Central memory CD4-positive, alpha-beta T cell (primary cell): ENCODE measurements at regions not wholly inside any gene's neighbourhood (a gene's known extent, or its start where the extent isn't known, plus 50 kb on each side); places are given as distances from the start of the nearest gene placed in this dataset.
"Not testable (repeated sequence)": the region's sequence is repeated elsewhere in the genome, so short reads cannot be mapped to it uniquely, and the experiment has no call there.

Experiments
- DNase-seq: peaks from one replicate; pipeline ENCODE4 v3.0.0; 2022

DNA sequence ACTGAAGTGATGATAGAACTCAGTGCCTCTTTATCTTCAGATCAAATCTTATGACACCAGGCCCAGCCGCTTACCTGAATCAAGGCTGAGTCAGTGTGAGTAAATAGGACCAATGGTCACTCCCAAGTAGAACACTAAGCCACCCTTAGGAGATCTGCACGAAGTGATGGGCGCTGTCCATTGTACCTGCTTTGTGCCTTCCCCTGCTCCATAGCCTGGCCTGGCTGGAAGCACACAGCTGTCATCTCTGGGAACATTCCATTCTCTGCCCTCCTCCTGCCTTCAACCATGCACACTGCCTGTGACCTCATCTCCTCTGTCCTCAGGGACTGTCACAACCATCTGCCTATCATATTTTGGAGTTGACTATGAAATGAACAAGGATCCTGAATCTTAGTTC lies 279.5 kb upstream of the ASIC2 start:
- DNase-seq, result no peak

GRCh38 chr17:33574942-33575445 lies 281.9 kb upstream of the ASIC2 start:
- DNase-seq, result no peak

DNA sequence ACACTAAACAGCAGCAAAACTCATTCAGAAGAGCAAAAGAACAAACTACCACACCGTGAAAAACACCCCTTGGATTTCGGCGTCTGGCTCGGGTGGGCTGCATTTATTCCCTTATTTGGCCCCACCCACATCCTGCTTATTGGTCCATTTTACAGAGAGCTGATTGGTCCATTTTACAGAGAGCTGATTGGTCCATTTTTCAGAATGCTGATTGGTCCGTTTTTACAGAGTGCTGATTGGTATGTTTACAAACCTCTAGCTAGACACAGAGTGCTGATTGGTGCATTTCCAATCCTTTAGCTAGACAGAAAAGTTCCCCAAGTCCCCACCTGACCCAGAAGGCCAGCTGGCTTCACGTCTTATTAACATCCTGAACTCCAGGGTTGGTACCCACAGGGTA lies 286.6 kb upstream of the ASIC2 start:
- not testable (repeated sequence) for DNase-seq

DNA sequence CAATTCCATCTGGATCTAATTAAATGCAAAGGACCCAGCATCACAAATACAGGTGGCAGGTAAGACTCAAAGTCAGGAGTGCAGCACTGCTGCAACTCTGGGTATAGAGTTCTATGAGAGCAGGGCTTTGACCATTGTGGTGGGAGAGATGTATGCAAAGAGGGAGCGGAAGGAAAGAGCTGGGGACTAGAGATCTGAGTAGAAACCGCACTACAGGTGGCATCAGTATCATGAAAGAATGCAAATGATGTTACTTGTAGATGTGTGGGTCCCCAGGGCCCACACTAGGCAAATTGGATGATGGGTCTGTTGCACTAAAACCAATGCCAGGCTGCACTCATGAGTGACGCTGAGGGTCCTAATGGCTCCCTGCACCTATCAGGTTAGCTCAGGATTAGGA lies 287.1 kb upstream of the ASIC2 start:
- DNase-seq, result no peak

DNA sequence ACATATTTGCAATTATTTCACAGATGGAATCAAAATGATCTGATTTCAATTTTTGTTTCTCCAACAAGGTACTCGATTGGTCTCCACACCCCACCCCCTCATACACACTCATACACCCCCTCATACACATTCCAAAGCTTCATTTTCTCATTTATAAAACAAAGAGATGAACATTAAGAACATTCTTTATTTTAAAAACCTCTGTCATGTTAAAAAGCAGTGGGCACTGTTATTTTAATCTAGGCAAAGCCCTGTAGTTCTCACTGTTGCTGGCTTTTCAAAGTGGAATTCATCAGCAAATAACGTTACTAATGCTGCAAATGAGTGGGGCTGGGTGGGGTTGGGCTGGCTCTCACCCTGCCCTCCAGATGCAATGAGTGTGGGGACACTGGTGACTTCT lies 289.6 kb upstream of the ASIC2 start:
- DNase-seq, result no peak

GRCh38 chr17:33583518-33584417 lies 290.7 kb upstream of the ASIC2 start:
- DNase-seq, result no peak

DNA sequence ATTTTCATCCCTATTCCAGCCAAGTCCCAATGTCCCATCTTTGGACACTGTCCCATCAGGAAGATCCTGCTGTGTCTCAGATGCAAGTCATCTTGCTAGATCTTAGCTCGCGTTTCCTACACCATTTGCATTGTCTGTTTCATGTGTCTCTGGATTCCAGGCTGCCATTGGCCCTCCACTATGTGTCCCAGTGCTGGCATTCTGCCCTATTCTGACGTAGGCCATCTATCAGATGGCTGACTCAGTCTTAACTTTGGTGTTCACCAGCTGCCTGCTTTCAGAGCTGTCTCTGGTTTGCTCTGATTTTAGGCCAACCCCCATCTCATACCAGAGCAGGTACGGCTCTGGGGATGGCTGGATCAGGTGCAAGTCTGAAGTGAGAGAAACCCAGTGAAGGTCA lies 300.9 kb upstream of the ASIC2 start:
- DNase-seq, result no peak

GRCh38 chr17:33595828-33596227 lies 302.7 kb upstream of the ASIC2 start:
- no peak for DNase-seq

DNA sequence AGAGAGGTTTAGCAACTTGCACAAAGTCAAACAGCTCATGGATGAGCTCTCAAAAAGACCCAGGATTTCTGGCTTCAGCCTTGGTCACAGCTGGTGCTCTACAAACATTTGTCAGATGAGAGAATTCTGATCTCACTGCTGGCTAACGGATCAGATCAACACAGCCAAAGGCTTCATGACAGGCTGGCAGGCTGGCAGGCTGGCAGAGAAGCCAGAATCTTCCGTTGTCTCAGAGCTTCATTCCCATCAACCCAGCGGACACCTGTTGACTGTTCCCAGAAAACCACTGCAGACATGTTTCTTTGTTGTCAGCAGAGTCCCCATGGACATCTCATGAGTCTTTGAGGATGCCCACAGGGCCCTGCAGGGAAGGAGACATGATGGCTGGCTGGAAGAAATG lies 303.8 kb upstream of the ASIC2 start:
- no peak for DNase-seq

DNA sequence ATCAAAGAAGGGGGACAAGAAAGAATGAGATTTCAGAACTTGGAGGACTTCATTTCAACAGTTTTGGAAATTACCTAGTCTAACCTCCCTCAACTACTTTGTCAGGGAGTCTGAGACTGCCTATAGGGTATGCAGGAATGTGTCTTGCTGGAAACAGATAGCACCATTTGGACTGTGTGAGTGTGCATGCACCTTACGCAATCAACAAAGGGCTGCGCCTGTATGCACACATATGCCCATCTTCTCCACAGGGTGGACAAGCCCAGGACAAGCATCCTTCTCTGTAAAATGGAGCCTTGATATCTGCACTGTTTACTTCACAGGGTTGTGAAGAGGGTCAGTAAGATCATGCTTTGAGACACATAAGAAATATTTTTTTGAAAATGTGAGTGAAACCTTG lies 305.7 kb upstream of the ASIC2 start:
- no peak for DNase-seq

- no peak for DNase-seq
Measured at GRCh38 chr17:33602981-33603380, 309.9 kb upstream of the ASIC2 start.

- no peak for DNase-seq
Measured at GRCh38 chr17:33603789-33604188, 310.7 kb upstream of the ASIC2 start.

GRCh38 chr17:33611532-33611931 lies 318.4 kb upstream of the ASIC2 start:
- DNase-seq, result no peak

DNA sequence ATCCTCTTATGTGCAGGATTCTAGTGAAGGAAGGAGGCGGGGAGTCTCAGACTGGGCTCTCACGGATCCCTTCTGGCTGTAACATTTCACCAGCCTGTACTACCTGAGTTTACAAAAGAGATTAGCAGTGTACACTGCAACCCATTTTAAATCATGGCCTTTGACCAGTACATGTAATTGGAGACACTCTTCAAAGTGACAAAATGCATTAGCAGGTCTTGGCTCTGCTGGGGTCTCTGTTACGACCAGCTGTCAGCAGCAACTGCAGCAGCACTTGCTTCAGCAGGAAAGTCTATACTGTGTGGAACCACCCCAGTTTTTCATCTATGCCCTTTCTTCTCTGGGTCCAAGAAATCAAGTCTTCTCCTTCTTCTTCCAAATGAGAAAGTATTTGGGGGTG lies 322.8 kb upstream of the ASIC2 start:
- DNase-seq, result no peak

GRCh38 chr17:33623841-33624240 lies 330.7 kb upstream of the ASIC2 start:
- DNase-seq, result no peak

DNA sequence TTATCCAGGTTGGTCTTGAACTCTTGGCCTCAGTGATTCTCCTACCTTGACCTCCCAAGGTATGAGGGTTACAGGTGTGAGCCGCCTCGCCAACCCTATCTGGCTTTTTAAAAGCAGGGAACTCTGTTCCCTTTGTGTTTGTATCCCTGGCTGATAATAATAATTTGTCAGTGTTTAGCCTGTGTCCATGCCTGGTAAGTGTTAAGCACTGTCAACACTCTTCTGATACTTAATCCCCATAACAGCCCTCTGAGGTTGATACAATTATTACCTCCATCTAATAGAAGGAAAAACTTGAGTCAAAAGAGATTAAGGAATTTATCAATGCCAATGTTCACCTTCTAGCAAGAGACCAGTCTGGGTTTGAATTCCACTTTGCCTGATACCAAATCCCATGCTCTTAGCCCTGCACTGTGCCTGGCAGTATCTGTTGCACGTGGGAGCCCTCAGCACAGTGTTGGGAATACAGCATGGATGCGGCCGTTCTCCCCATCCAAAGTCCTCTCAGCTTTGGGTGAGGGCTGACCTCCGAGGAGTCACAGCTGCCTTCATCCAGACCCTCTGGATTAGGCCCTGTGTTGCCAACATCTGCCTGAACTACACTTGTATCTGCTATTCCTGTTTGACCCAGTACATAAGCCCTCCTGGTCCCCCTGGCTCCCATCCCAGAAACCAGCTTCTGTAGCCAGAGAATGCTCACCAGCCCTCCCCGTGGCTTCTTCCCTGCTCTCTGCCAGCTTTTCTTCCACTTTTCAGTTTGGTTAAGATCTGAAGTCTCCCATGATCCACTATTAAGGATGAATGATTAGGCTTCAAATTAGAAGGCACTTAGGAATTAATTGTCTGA lies 335.6 kb upstream of the ASIC2 start:
- DNase-seq, result no peak

DNA sequence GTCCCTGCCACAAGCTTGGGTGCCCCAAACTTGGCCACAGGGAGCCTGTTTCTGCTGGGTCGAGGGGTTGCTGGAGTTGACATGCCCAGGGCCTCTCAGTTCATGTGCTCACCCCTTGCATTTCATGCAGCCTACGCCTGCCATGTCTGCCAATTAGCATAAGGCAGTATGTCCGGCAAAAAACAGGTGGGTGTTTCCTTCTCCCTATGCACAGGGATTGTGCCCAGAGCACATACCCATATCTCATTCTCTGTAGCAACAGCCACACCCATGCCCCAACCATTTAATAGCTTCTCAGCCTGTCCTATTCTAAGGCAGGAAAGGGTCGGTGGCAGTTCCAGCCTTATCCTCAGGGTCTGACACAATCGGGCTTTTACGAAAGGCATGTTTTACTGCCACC lies 340.4 kb upstream of the ASIC2 start:
- DNase-seq, result no peak

DNA sequence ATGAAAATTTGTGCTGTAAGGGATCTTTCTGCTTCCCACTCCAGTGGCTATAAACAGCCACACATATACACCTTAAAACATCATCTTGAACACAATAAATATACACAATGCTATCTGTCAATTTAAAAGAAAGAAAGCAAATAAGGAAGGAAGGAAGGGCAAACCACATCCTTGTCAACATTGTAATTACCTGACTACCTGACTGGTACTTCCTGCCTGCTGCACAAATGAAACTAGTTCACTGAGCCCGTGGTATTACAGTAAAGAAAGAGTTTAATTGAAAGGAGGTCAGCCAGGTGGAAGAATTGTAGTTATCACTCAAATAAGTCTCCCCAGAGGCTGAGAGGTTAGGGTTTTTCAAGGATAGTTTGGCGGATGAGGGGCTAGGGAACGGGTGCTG lies 344.4 kb upstream of the ASIC2 start:
- DNase-seq, result no peak

DNA sequence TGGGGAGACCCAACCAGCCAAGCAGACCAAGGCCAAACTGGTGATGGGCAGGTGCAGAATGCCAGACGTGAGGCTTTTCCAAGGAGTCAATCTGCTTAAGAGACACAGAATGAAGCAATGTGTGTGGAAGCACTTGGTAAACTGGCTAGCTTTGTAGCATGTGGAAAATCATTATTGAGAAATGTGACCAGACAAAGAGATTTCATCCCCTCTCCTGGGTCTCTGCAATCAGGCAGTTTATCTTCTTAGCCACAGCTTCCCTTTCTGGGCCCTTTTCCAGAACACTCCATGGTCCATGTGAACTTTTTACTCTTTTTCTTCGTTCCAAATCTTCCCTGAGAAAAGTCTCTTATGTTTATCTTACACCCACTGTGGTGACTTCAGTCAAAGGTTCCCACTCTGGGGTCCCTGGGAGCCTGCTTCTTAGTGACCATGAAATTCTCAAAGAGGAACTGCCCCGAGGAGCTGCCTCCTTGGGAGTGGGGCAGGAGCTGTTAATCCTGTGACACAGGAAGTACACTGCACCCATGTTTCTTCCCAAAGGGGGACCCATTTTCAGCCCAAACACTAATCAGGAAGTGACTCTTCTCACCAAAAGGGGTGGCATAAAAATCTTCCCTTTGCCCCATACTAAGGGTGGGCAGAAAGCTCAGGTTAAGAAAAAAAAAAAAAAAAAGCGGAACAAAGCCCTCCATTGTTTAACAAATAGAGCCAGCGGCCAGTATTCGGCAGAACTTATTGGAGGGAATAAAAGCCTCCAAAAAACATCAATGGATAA lies 346.2 kb upstream of the ASIC2 start:
- no peak for DNase-seq

DNA sequence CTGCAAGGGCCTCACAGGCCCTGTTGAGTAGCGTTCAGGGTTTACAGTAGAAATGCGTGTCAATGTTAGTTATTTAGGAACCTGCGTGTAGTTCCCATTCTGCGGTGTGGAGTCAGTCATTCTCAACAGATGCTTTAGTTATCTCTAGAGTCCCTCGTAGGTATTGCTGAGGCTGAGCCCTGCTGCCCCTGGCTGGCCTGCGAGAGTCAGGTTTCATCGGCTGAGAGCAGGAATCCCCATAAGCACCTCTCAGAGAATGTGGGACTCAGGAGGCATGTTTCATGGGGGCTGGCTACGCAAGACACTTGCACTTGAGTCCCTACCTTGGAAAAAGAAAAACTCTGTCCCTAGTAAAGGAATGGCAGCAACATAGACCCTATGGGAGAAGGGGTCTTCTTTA lies 347.5 kb upstream of the ASIC2 start:
- DNase-seq, result no peak

- DNase-seq, result no peak
Measured at GRCh38 chr17:33642002-33642401, 348.9 kb upstream of the ASIC2 start.

GRCh38 chr17:33647956-33648355 lies 354.9 kb upstream of the ASIC2 start:
- DNase-seq, result no peak

DNA sequence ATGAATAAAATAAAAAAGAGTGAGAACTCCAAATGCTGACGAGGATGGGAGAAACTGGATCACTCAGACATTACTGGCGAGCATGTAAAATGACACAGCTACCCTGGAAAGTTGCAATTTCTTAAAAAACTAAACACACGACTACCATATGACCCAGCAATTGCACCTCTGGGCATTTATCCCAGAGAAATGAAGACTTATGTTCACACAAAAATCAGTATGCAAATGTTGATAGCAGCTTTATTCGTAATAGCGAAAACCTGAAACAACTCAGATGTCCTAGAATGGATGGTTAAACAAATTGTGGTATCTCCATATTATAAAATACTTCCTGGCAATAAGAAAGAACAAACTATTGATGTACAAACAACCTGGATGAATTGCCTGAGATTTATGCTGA lies 357.2 kb upstream of the ASIC2 start:
- no peak for DNase-seq
